ENCODE measurements at regions not wholly inside any gene's neighbourhood (a gene's known extent, or its start where the extent isn't known, plus 50 kb on each side); places are given as distances from the start of the nearest gene placed in this dataset.

DNA sequence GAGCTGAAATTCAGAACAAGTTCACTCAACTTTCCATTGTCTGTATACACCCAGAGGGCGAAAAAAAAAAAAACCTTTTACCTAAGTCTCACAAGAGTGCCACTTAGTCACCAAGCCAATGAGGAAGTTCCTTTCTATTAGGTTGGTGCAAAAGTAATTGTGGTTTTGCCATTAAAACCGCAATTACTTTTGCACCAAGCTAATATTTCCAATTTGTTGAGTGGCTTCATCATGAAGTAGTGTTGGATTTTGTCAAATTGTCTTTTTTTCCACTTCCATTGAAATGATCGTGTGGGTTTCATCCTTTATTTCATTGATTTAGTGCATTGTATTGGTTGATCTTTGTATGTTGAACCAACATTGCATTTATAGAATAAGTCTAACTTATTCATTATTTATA, 253.9 kb downstream of the ZIC4 start:
- no peaks in the 10 kb centered on the region for H3K4me1 ChIP-seq
- H3K27me3 ChIP-seq = no peaks in the 10 kb centered on the region
- H3K9me3 ChIP-seq = peaks cover 13% of the 10 kb centered on the region
- no peaks in the 10 kb centered on the region for H3K36me3 ChIP-seq
- TF ChIP-seq, protein P1, sequence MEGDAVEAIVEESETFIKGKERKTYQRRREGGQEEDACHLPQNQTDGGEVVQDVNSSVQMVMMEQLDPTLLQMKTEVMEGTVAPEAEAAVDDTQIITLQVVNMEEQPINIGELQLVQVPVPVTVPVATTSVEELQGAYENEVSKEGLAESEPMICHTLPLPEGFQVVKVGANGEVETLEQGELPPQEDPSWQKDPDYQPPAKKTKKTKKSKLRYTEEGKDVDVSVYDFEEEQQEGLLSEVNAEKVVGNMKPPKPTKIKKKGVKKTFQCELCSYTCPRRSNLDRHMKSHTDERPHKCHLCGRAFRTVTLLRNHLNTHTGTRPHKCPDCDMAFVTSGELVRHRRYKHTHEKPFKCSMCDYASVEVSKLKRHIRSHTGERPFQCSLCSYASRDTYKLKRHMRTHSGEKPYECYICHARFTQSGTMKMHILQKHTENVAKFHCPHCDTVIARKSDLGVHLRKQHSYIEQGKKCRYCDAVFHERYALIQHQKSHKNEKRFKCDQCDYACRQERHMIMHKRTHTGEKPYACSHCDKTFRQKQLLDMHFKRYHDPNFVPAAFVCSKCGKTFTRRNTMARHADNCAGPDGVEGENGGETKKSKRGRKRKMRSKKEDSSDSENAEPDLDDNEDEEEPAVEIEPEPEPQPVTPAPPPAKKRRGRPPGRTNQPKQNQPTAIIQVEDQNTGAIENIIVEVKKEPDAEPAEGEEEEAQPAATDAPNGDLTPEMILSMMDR (IDR thresholded peaks at IDR 0.05) = no peak
- TF ChIP-seq EP300 (IDR thresholded peaks at IDR 0.05) (no peak), POLR2AphosphoS5 (IDR thresholded peaks at IDR 0.05) (no peak), POLR2A (IDR thresholded peaks at IDR 0.05) (no peak)
- no peak for DNase-seq (ENCODE audit: low spot score in 2 of 2)
- H3K27ac ChIP-seq = no peak overlapping the region
- 76% methylated on average over 3 of the region's 3 CpGs for WGBS
- H3K4me3 ChIP-seq = no peak overlapping the region

DNA sequence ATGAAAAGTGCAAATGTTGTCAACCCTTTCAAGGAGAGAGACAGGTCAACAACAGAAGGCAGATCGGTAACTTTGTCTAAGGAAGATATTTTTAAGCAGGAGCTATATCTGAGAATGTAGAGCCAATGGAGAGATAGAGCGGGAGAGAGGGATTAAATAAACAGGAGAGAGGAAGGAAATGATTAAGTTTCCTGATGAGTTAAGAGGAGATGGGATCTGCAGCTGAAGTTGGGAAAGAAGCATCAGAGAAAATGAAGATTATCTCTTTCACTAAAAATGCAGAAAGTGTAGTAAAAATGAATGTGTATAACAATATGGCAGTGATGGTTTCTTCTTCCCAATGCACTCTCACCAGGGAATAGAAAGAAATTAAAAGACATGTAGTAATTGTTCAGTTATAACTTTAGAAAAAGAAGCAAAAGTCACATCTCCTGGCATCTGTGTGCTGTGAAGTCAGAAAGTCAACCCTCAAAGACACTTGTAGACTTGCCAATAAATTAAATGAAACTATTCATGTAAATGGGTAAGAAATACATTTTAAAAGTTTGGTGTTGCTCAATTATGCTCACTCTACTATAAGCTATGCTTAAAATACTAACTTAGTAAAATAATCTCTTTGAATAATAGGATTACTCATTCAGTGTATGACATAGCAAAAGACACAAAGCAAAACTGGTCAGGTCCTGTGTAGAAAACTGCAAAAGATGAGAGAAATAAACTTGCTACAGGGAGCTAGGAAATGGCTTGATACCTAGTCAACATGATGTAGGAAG, 264.6 kb downstream of the ZIC4 start:
- DNase-seq (ENCODE audit: low spot score in 2 of 2) = no peak
- 71% methylated on average over 2 of the region's 2 CpGs for WGBS
- Histone ChIP-seq H3K36me3 (no peaks in the 10 kb centered on the region), H3K27ac (no peak overlapping the region), H3K4me1 (no peaks in the 10 kb centered on the region), H3K4me3 (no peak overlapping the region), H3K27me3 (no peaks in the 10 kb centered on the region), H3K9me3 (no peaks in the 10 kb centered on the region)
- TF ChIP-seq, protein P1 (IDR thresholded peaks at IDR 0.05) = no peak
- TF ChIP-seq POLR2AphosphoS5 (IDR thresholded peaks at IDR 0.05) = no peak
- TF ChIP-seq EP300 (IDR thresholded peaks at IDR 0.05) = no peak
- TF ChIP-seq POLR2A (IDR thresholded peaks at IDR 0.05) = no peak

DNA sequence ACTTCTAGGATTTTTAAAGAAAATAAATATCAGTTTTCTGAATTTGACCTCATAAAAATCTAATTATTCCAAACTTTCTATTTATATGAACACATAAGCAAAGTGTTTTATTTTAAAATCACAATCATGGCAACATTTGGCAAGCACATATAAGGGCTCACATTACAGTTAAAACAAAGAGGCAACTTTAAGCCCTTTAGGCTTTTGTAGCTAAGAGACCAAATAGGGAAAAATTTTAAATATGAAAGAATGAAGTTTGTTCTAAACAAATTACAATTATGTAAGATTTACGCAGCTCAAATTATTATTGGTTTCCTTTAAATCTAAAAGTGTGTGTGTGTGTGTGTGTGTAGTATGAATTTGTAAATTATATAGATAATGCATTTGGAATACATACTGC, 267.0 kb downstream of the ZIC4 start:
- no peak for TF ChIP-seq POLR2AphosphoS5 (IDR thresholded peaks at IDR 0.05)
- TF ChIP-seq, protein P1 (IDR thresholded peaks at IDR 0.05) = no peak
- no peak for TF ChIP-seq EP300 (IDR thresholded peaks at IDR 0.05)
- TF ChIP-seq POLR2A (IDR thresholded peaks at IDR 0.05) = no peak
- no peaks in the 10 kb centered on the region for H3K4me1 ChIP-seq
- no peaks in the 10 kb centered on the region for H3K9me3 ChIP-seq
- no peak overlapping the region for H3K27ac ChIP-seq
- no peak overlapping the region for H3K4me3 ChIP-seq
- DNase-seq (ENCODE audit: low spot score in 2 of 2) = no peak
- no peaks in the 10 kb centered on the region for H3K36me3 ChIP-seq
- 86% methylated on average over 1 of the region's 1 CpG for WGBS
- H3K27me3 ChIP-seq = no peaks in the 10 kb centered on the region

DNA sequence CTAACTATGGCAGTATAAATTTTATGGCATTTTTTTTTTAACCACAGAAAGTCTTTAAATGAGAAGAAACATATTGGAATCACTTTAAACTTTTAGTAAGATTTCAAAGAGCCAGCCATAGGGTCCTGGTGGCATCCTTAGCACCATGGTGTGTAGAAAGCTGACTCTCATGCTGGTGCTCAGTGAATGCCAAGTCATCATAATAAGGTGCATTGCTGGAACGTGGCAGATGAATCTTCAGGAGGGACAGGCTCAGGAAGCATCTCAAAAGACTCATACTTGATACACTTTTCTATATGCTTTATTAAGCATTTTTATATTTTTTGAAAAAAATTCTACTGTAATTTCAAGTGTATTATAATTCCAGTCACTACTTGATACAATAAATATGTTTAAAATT, 274.2 kb downstream of the ZIC4 start:
- WGBS = 75% methylated on average over 1 of the region's 1 CpG
- no peaks in the 10 kb centered on the region for H3K4me1 ChIP-seq

DNA sequence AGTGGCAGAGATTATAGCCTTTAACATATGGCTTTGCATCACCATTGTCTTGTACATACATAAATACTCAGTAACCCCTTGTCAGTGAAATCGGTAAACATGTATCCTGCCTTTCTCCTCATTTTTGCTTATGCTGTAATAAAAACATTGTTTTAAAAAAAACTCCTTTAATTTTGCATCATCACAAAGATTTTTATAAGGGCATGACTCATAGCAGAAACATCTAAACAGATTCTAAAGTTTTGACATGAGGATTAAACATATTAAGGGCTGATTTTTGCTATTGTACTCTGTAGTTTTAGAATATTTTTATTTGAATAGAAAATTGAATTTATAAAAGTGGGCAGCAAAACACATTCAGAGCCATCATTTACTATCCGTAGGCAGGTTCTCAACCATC, 275.9 kb downstream of the ZIC4 start:
- Histone ChIP-seq H3K27ac (no peak overlapping the region), H3K27me3 (no peaks in the 10 kb centered on the region), H3K9me3 (no peaks in the 10 kb centered on the region), H3K36me3 (no peaks in the 10 kb centered on the region), H3K4me3 (no peak overlapping the region), H3K4me1 (no peaks in the 10 kb centered on the region)
- no peak for DNase-seq (ENCODE audit: low spot score in 2 of 2)
- TF ChIP-seq EP300 (IDR thresholded peaks at IDR 0.05) = no peak
- TF ChIP-seq POLR2AphosphoS5 (IDR thresholded peaks at IDR 0.05) = no peak
- no peak for TF ChIP-seq POLR2A (IDR thresholded peaks at IDR 0.05)
- TF ChIP-seq, protein P1 (IDR thresholded peaks at IDR 0.05) = no peak
- 81% methylated on average over 2 of the region's 2 CpGs for WGBS

More for the DNA sequence above, 274.2 kb downstream of the ZIC4 start:
- Histone ChIP-seq H3K36me3 (no peaks in the 10 kb centered on the region), H3K4me3 (no peak overlapping the region), H3K27me3 (no peaks in the 10 kb centered on the region), H3K9me3 (no peaks in the 10 kb centered on the region), H3K27ac (no peak overlapping the region)
- TF ChIP-seq POLR2AphosphoS5 (IDR thresholded peaks at IDR 0.05) = no peak
- TF ChIP-seq, protein P1 (IDR thresholded peaks at IDR 0.05) = no peak
- TF ChIP-seq EP300 (IDR thresholded peaks at IDR 0.05) = no peak
- TF ChIP-seq POLR2A (IDR thresholded peaks at IDR 0.05) = no peak
- no peak for DNase-seq (ENCODE audit: low spot score in 2 of 2)

All from suprapubic skin (tissue), 4 donors.